Thyroid gland (tissue), 4 donors: ENCODE measurements at regions not wholly inside any gene's neighbourhood (a gene's known extent, or its start where the extent isn't known, plus 50 kb on each side); places are given as distances from the start of the nearest gene placed in this dataset.

Experiments
- DNase-seq, 2 donors: peaks; one replicate each; pipeline ENCODE4 v3.0.0-alpha.2; 2019
- H3K27ac ChIP-seq, 3 donors: fragments of 200-600 bp; sonication (generic); 1 replicate in 2 of 3; 2 replicates in 1 of 3; pipeline ENCODE4 v1.5.1; 2016 to 2019; ENCODE audit warnings: mild to moderate bottlenecking in 1 of 3, moderate library complexity in 1 of 3
- H3K27me3 ChIP-seq: fragments of 200-600 bp; sonication (generic); one replicate; pipeline ENCODE4 v1.5.1; 2019
- H3K36me3 ChIP-seq, 2 donors: fragments of 200-600 bp; sonication (generic); one replicate each; pipeline ENCODE4 v1.5.1; 2016 to 2019
- H3K4me1 ChIP-seq, 2 donors: fragments of 200-600 bp; sonication (generic); one replicate each; pipeline ENCODE4 v1.5.1; 2017 to 2019
- H3K4me3 ChIP-seq, 3 donors: fragments of 200-600 bp; sonication (generic); replicated peaks in 1 of 3; 1 replicate in 2 of 3; 2 replicates in 1 of 3; pipeline ENCODE4 v1.5.1; 2016; ENCODE audit warnings: mild to moderate bottlenecking in 1 of 3
- H3K9me3 ChIP-seq: fragments of 200-600 bp; sonication (generic); one replicate; pipeline ENCODE4 v1.5.1; 2017
- POLR2A ChIP-seq, 2 donors: fragments of 450-650 bp; IDR thresholded peaks; one replicate each; pipeline ENCODE4 v1.6.1; 2017; ENCODE audit warnings: antibody characterized with exemption in 2 of 2, mild to moderate bottlenecking in 2 of 2, moderate library complexity in 1 of 2
- WGBS, 2 donors: methylation state at CpG; one replicate each; pipeline ENCODE4 v1.1.5; 2017; 5-methylcytosine and 5-hydroxymethylcytosine counted together
- intact Hi-C: fragments of 100-400 bp; cut with DNase I; formaldehyde crosslinking; loops from one replicate; pipeline ENCODE4 v1.15.1; 2023
- TF ChIP-seq, protein P1 (sequence below), 6 experiments: fragments of 200-600 bp in 3 of 6; fragments of 450-650 bp in 3 of 6; sonication (generic) in 3 of 6; IDR thresholded peaks; one replicate each; pipeline ENCODE4 v1.5.1; 2016 to 2019; ENCODE audit warnings: antibody characterized with exemption in 6 of 6, mild to moderate bottlenecking in 2 of 6, inconsistent platforms in 1 of 6, moderate library complexity in 1 of 6

DNA sequence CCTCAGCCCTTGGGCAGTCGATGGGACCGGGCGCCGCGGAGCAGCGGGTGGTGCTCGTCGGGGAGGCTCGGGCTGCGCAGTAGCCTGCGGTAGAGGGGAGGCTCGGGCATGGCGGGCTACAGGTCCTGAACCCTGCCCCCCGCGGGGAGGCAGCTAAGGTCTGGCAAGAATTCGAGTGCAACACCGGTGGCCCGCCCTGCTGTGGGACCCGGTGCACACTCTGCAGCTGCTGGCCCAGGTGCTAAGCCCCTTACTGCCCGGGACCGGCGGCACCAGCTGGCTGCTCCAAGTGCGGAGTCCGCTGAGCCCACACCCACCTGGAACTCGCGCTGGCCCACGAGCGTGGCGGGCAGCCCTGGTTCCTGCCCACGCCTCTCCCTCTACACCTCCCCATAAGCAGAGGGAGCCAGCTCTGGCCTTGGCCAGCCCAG, 377.7 kb upstream of the RBMS3 start:
- peaks cover 0 to 10% of the 10 kb centered on the region in 2 donors for H3K4me1 ChIP-seq
- intact Hi-C loops, result no loop called here
- no peak overlapping the region for H3K4me3 ChIP-seq
- WGBS, 2 donors, result 96 to 99% methylated on average over 22 to 23 of the region's 30 CpGs
- no peaks in the 10 kb centered on the region for H3K36me3 ChIP-seq
- H3K27ac ChIP-seq, result no peak overlapping the region
- H3K9me3 ChIP-seq, result no peaks in the 10 kb centered on the region
- TF ChIP-seq POLR2A (IDR thresholded peaks at IDR 0.05), result no peak
- TF ChIP-seq, protein P1, sequence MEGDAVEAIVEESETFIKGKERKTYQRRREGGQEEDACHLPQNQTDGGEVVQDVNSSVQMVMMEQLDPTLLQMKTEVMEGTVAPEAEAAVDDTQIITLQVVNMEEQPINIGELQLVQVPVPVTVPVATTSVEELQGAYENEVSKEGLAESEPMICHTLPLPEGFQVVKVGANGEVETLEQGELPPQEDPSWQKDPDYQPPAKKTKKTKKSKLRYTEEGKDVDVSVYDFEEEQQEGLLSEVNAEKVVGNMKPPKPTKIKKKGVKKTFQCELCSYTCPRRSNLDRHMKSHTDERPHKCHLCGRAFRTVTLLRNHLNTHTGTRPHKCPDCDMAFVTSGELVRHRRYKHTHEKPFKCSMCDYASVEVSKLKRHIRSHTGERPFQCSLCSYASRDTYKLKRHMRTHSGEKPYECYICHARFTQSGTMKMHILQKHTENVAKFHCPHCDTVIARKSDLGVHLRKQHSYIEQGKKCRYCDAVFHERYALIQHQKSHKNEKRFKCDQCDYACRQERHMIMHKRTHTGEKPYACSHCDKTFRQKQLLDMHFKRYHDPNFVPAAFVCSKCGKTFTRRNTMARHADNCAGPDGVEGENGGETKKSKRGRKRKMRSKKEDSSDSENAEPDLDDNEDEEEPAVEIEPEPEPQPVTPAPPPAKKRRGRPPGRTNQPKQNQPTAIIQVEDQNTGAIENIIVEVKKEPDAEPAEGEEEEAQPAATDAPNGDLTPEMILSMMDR (IDR thresholded peaks at IDR 0.05), result no peak
- no peak for DNase-seq
- no peaks in the 10 kb centered on the region for H3K27me3 ChIP-seq

DNA sequence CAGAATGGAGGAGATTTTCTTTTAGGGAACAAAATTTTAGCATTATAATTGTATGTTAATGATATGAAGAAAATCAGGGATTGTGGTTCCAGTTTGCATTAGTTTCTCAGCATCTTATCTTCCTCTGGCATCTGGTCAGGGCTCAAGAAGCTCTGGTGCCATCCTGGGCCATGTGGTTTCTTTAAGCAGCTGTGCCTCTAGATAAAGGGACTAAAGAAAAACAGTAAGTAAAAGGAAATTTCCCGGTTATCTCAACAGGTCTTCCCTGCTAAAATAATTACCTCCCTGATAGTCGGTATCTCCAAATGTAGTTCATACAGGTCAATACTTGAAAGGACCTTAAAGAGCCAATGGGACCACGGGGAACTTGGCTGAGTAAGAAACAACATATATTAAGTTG, 375.1 kb upstream of the RBMS3 start:
- H3K9me3 ChIP-seq, result no peaks in the 10 kb centered on the region
- H3K27me3 ChIP-seq, result no peaks in the 10 kb centered on the region
- H3K27ac ChIP-seq, result no peak overlapping the region
- WGBS, 2 donors, result 58 to 61% methylated on average over 3 of the region's 3 CpGs
- no peak for DNase-seq
- peaks cover 0 to 8% of the 10 kb centered on the region in 2 donors for H3K4me1 ChIP-seq
- no peak overlapping the region for H3K4me3 ChIP-seq
- intact Hi-C loops, result no loop called here
- TF ChIP-seq, protein P1 (IDR thresholded peaks at IDR 0.05), result no peak
- TF ChIP-seq POLR2A (IDR thresholded peaks at IDR 0.05), result no peak
- H3K36me3 ChIP-seq, result no peaks in the 10 kb centered on the region

DNA sequence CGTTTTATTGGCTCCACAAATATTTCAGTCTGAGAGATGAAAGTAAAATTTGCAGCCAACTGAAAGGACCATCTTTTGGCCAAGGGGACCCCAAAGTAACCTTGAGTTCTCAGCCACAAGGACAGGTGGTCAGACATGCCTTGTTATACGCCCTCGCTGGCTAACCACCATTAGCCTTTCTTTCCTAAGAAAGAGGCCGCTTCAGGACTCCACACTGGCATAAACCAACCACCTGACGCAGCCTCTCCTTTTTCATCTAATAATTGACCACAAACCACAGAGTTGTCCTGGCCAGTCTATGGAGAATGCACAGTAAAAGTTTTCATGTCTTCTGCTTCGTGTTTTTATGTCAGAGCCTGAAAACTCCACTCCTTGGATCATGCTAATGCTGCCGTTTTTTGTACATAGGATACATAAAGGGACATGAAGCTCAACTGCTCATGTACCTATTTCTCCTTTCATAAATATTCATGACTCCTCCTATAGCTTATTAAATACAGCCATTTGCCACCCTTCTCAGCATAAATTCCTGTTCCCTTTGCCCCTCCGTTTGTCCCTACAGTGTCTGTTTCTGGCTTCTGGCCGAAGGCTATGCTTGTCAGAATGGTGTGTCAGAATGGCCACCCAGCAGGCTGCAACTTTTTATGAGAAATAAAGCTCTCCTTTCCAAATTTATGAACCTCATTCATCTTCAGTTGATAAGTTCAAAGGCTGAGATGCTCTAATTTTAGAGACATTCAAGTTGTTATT, 374.1 kb upstream of the RBMS3 start:
- Histone ChIP-seq H3K4me1 (no peaks in the 10 kb centered on the region), H3K27me3 (no peaks in the 10 kb centered on the region), H3K4me3 (no peak overlapping the region), H3K9me3 (no peaks in the 10 kb centered on the region), H3K36me3 (no peaks in the 10 kb centered on the region), H3K27ac (no peak overlapping the region)
- DNase-seq, result no peak
- WGBS, 2 donors, result 82 to 93% methylated on average over 9 of the region's 9 CpGs
- TF ChIP-seq POLR2A (IDR thresholded peaks at IDR 0.05), result no peak
- TF ChIP-seq, protein P1 (IDR thresholded peaks at IDR 0.05), result no peak
- intact Hi-C loops, result no loop called here

DNA sequence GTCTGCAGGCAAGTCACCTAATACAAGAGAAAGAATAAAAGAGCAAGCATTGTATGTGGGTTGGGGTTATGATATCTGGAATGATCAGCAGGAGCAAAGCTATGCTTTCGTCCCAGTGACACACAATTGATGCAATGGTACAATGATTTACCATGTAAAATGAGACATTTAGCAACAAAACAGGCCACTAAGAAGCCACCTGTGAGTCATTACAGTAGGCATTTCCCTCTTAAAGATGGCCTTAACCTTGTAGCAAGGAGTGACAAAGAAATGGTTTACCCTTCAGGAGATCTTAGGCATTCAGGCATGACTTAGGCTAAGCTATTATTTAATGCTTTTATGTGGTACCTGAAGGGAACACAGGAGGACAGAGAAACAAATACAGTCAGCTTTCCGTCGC, 373.3 kb upstream of the RBMS3 start:
- H3K27ac ChIP-seq, result no peak overlapping the region
- TF ChIP-seq, protein P1 (IDR thresholded peaks at IDR 0.05), result no peak
- no peak for TF ChIP-seq POLR2A (IDR thresholded peaks at IDR 0.05)
- H3K4me1 ChIP-seq, result no peaks in the 10 kb centered on the region
- no peak overlapping the region for H3K4me3 ChIP-seq
- intact Hi-C loops, result no loop called here
- DNase-seq, result no peak
- 96 to 99% methylated on average over 3 of the region's 3 CpGs for WGBS, 2 donors
- H3K27me3 ChIP-seq, result no peaks in the 10 kb centered on the region
- H3K9me3 ChIP-seq, result no peaks in the 10 kb centered on the region
- no peaks in the 10 kb centered on the region for H3K36me3 ChIP-seq

DNA sequence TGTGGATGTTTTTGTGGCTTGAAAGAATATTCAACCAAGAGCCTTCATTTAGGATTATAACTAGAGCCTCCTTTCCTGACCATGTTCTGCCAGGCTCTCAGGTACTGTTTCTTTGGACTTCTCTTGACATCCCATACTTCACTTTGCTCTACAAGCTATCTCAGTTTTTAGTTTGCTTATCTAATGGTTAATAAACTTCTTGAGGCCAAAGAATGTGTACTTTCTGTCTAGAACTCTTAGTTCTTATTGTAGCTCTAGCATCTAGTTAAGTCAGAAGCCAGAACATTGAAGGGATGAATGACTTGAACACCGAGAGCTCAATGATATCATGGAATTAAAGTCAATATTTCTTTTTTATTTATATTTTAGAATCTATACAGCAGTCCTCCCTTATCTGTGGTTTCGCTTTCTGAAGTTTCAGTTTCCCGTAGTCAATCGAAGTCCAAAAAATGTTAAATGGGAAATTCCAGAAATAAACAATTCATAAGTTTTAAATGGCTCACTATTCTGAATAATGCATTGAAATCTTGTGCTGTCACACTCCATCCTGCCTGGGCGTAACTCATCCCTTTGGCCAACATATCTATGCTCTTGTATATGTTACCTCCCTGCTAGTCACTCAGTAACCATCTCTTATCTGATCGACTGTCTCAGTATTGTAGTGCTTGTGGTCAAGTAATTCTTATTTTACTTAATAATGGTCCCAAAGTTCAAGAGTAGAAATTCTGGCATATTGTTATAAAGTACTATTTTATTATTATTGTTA, 368.6 kb upstream of the RBMS3 start:
- intact Hi-C loops, result no loop called here
- TF ChIP-seq POLR2A (IDR thresholded peaks at IDR 0.05), result no peak
- TF ChIP-seq, protein P1 (IDR thresholded peaks at IDR 0.05), result no peak

More for the DNA sequence above, 368.6 kb upstream of the RBMS3 start:
- H3K27me3 ChIP-seq, result no peaks in the 10 kb centered on the region
- H3K27ac ChIP-seq, result no peak overlapping the region
- H3K4me1 ChIP-seq, result peaks cover 3 to 5% of the 10 kb centered on the region in 2 donors
- 82 to 88% methylated on average over 6 of the region's 6 CpGs for WGBS, 2 donors
- H3K9me3 ChIP-seq, result no peaks in the 10 kb centered on the region
- H3K36me3 ChIP-seq, result no peaks in the 10 kb centered on the region
- DNase-seq, result no peak
- H3K4me3 ChIP-seq, result no peak overlapping the region
